ENCODE measurements at regions not wholly inside any gene's neighbourhood (a gene's known extent, or its start where the extent isn't known, plus 50 kb on each side); places are given as distances from the start of the nearest gene placed in this dataset.
"Not testable (repeated sequence)": the region's sequence is repeated elsewhere in the genome, so short reads cannot be mapped to it uniquely, and the experiment has no call there.

DNA sequence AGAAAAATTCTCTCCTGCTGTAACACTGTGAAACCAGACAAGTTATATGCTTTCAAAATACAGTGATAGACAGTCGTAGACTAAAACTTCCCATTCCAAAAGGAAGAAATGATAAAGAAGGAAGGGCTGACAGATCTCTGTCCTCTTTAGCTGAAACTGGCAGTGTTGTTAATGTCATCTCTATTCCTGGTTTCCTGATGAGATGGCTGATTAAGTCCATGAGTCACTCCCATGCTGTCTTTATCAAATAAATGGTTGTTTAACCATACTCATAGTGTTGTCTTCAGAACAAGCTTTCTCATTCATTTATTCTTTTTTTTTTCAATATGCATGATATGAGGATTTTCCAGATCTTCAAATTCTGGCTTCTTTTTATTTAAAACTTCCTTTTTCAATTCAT, 952.2 kb upstream of the WWC1 start:
- no peak for DNase-seq (ENCODE audit: low read depth in 2 of 3, low spot score in 2 of 3)

- DNase-seq (ENCODE audit: low read depth in 2 of 3, low spot score in 2 of 3), result no peak
These were observed 945.0 kb upstream of the WWC1 start for GRCh38 chr5:167346461-167346860.

GRCh38 chr5:167348251-167348926, 943.1 kb upstream of the WWC1 start:
- no peak for DNase-seq (ENCODE audit: low read depth in 2 of 3, low spot score in 2 of 3)

DNA sequence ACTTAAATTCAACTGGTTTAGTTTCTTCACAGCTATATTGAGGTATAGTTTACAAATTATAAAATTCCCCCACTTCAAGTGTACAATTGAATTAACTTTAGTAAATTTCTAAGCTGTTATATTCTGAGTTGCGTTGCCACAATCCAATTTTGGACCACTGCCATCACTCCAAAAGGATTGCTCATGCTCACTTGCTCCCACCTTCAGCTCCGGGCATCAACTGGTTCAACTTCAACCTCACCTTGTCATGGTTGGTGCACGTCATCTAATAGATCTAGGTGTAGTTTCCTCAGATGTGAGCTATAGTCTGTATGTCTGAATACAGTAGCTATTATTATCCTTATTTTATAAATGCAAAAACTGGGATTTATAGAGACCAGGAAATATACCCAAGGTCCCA, 942.5 kb upstream of the WWC1 start:
- DNase-seq (ENCODE audit: low read depth in 2 of 3, low spot score in 2 of 3), result no peak

DNA sequence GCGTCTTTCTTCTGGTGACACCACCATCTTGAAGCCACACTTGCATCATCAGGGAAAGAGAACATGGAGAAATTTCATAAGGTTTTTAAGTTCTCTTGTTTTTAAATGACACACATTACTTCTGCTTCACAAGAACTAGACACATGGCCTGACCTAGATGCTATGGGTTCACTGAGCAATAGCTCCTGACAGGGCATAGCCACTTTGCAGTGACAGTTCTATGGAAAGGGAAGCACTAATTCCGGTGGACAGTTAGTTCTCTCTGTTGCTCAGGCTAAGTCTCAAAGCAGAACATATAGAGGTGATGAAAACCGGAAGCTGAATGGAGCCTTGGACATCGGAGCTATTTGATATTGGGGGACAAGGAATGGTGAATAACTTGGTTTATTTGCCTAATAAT, 940.1 kb upstream of the WWC1 start:
- no peak for DNase-seq (ENCODE audit: low read depth in 2 of 3, low spot score in 2 of 3)

DNA sequence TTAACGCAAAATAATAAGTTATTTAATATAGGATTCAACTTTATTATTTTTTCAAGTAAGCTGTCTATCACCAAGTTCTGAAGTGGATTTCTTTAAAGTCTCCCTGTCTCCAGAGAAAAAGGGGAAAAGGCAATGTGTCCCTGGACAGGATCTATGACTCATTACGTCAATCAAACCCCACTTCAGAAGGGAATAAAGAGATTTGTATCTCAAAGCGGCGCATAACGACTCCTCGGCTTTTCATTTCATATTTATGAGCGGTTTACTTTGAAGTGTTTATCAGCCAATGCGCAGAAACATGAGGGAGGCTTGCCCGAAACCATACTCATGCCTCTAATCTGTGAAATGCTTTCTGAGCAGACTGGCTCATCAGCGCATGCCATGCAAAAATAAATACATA, 938.6 kb upstream of the WWC1 start:
- no peak for DNase-seq (ENCODE audit: low read depth in 2 of 3, low spot score in 2 of 3)

DNA sequence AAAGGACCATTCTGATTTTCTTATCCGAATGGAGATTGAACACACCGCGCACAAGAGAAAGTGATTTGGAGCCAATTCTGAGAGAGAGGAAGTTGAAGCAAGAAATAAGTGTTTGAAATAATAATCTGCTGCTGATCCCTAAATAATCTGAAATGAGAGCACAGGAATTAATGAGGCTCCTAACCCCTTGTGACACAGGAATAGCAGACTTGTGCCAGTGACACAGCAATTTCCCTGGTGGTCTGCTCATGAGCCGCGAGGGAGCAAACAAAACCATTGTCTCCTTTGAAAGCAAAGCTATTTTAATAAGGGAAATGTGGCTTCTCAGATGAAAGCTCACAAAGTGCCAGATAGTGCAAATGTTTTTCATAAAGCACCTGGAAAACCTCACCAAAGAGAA, 936.1 kb upstream of the WWC1 start:
- no peak for DNase-seq (ENCODE audit: low read depth in 2 of 3, low spot score in 2 of 3)

DNA sequence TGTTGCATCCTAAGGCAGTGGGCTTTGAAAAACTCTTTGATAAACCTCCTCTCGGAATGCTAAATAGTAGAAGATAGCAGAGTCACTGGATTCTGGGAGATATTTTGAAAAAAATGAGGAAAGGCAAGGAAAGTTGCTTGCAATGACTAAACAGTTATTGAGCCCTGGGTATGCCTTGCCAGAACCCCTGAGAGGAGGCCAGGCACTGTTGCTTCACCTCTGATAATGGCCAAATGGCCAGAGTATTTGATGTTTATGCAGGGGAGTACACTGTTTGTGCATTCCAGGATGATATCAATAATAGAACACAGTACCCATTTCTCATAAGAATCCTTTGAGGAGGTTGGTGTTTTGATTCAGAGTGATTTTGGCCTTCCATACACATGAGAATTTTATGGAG, 935.1 kb upstream of the WWC1 start:
- DNase-seq (ENCODE audit: low read depth in 2 of 3, low spot score in 2 of 3), result no peak

DNA sequence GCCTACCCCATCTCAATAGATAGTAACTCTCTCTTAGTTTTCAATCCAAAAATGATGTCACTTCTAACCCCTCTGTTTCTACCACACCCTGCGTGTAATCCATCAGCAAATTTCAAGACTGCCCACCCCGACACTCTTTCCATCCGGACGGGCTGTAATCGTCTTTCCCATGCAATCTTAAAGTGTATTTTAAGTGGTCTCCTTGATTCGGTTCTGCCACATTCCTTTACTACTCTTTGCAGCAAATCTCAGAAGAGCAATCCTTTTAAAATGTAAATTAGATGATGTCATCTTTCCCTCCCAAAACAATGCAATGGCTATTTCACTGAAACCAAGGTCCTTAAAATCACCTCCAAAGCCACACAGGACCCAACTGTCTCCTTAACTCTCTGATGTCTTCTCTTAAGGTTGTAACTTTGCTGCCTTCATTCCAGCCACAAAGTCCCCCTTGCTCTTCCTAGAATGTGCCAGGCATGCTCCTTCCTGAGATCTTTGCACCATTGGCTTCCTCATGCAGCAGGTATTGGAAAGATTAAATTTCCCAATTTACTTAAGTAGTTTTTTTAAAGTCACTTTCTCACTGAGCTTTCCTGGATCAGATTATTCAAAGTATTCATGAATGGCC, 932.5 kb upstream of the WWC1 start:
- no peak for DNase-seq (ENCODE audit: low read depth in 2 of 3, low spot score in 2 of 3)

DNA sequence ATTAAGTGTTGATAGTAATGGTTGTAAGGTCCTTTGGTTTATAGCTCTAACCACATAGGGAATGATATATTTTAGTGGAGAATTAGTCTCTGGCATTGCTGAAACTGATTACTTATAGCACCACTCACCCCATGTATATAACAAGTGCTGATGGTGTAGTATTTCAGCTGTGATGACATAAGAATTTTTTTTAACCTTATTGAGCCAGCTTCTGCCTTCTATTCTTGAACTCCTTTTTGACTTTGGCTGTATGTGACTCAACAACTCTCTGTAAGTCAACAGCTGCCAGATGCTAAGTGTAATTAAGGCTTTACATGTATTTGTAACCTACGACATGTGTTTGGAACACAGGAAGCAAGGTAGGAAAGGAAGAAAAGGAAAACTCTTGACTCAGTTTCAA, 929.6 kb upstream of the WWC1 start:
- DNase-seq (ENCODE audit: low read depth in 2 of 3, low spot score in 2 of 3), result no peak

DNA sequence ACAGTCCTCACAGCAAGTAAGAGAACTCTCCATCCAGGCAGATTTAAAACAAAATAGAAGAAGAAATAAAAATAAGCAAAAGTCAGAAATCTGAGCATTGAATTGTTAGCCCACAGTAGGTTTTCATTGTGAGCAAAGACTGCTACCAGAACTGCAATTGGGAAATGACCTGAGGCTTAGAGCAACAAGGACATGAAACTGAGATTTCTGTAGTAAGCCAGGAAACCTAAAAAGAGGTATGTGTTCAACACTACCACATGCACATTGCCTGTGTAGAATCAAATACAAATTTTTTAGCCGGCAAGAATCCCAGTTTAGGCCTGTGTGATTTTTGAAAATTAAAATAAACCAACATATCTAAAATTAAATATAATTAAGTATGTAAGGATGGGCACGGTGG, 928.4 kb upstream of the WWC1 start:
- DNase-seq (ENCODE audit: low read depth in 2 of 3, low spot score in 2 of 3), result no peak

GRCh38 chr5:167375125-167375524, 916.3 kb upstream of the WWC1 start:
- no peak for DNase-seq (ENCODE audit: low read depth in 2 of 3, low spot score in 2 of 3)

DNA sequence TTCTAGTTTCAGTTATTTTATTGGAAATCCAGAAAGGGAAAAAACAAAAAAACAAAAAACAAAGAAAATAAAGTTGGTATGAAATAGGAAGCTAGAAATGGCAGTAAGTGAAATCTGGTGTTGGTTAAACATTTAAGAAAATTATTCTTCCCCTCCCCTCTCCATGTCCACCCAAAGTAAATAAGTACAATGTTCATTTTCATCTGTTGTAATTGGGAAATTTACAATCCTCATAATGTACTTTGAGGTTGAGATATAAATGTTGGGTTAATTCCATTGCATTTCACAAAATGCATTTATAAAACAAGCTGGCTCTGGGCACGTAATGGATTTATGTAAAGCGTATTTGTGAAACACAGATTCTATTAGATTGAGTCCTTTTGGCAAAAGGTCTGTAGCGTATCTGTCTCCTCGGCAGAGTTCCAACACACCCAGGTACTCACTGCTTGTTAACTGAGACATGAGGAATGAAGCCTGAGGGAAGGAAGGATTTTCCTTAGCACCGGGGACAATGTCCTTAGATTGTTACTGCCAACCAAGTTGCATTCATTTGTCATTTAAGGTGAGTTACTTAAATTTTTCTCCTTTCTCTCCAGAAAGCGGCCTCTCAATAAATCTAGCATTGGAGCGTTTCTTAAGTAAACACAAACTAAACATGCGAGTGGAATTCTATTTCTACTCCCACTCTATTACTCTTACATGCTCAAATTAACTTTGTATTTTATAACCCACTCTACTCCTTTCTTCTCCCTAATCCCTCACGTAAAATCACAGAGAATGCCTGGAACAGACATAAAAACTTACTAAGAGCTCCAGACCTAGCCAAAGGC, 912.3 kb upstream of the WWC1 start:
- DNase-seq (ENCODE audit: low read depth in 2 of 3, low spot score in 2 of 3), result no peak

DNA sequence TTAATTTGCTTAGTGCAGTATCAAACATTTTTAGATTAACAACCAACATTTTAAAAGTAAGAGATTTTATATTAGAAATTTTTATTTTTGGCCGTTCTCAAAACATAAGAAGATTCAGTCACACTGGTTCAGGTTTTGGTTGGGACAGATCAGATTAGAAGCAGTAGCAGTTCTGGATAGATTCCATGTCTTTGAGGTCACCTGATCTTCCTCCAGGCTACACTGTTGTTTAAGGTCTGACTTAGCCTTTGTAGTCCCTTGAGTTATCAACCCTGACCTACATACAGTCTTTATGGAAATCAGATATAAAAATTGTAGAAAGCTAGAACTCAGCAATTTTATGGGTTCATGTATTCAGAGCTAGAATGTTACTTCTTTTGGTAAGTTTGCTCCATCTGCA, 910.0 kb upstream of the WWC1 start:
- DNase-seq (ENCODE audit: low read depth in 2 of 3, low spot score in 2 of 3), result no peak

- DNase-seq (ENCODE audit: low read depth in 2 of 3, low spot score in 2 of 3), result no peak
These were observed 901.9 kb upstream of the WWC1 start for GRCh38 chr5:167389537-167389936.

DNA sequence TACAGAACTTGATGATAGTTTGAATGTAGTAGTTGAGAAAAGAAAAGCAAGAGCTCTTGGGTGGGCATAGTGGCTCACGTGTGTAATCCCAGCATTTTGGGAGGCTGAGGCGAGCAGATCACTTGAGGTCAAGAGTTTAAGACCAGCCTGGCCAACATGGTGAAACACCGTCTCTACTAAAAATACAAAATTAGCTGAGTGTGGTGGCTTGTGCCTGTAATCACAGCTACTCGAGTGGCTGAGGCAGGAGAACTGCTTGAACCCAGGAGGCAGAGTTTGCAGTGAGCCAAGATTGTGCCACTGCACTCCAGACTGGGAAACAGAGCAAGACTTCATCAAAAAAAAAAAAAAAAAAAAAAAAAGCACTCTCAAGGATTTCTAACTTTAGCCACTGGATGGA, 900.2 kb upstream of the WWC1 start:
- not testable (repeated sequence) for DNase-seq (ENCODE audit: low read depth in 2 of 3, low spot score in 2 of 3)

DNA sequence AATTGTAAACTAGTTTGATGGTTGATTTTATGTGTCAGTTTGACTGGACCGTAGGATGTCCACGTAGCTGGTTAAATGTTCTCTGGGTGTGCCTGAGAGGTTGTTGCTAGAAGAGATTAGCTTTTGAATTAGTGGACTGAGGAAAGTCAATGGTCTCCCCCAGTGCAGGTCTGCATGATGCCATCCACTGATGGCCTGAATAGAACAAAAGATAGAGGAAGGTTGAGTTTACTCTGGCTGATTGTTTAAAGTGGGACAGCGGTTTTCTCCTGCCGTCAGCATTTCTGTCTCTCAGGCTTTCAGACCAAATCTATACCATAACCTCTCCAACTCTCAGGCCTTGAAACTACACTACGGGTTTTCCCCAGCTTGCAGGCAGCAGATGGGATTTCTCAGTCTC, 899.2 kb upstream of the WWC1 start:
- no peak for DNase-seq (ENCODE audit: low read depth in 2 of 3, low spot score in 2 of 3)

DNA sequence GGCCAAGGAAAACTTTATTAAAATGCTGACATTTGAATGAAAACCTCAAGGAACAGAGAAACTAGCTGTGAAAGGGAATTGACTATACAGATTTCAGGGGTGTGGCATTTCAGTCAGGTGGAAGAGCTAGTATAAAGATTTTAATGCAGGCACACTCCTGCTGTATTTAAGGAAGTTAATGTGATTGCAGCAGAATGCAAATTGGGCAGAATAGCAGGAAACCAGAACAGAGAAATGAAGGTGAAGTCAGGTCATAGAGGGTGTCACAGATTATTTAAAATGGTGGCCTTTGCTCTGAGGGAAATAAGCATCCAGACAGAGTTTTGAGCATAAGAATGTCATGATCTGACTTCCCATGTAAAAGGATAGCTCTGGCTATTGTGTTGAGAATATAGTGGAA, 898.1 kb upstream of the WWC1 start:
- DNase-seq (ENCODE audit: low read depth in 2 of 3, low spot score in 2 of 3), result no peak

DNA sequence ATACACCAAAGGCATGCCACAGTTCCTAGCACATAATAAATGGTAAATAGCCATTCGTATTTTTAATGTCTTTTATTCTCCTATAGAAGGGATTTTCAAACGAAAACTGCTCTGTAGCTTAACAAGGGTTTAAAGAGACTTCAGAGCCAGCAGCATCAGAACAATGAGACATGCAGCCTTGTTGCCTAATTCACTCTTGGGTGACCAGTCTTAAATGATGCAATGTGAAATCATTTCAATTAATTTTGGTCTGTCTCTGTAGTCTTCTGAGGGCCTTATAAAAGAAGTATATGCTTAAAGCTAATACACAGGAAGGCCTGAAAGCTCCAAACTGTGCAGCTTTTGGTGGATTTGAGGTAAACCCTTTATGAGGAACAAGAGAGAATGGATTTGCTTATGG, 888.8 kb upstream of the WWC1 start:
- DNase-seq (ENCODE audit: low read depth in 2 of 3, low spot score in 2 of 3), result no peak

GRCh38 chr5:167406513-167406912, 884.9 kb upstream of the WWC1 start:
- no peak for DNase-seq (ENCODE audit: low read depth in 2 of 3, low spot score in 2 of 3)

GRCh38 chr5:167412556-167412955, 878.9 kb upstream of the WWC1 start:
- DNase-seq (ENCODE audit: low read depth in 2 of 3, low spot score in 2 of 3), result no peak

GRCh38 chr5:167413506-167413905, 877.9 kb upstream of the WWC1 start:
- DNase-seq (ENCODE audit: low read depth in 2 of 3, low spot score in 2 of 3), result no peak

All from hematopoietic multipotent progenitor cell (in vitro differentiated cells).